IMR-90 (cell line): ENCODE measurements at regions not wholly inside any gene's neighbourhood (a gene's known extent, or its start where the extent isn't known, plus 50 kb on each side); places are given as distances from the start of the nearest gene placed in this dataset.

Experiments used
- ATAC-seq: fragments of 200-7000 bp; cut with Tn5 transposase; 2 replicates; pipeline ENCODE4 v1.9.1; 2020; ENCODE audit warnings: low read depth, mild to moderate bottlenecking, moderate library complexity
- BruUV-seq: library from RNA; stranded (reverse); fragments of 400-500 nt; replicated peaks from 2 replicates; lab custom pipeline; 2021; lab: Mats Ljungman, UMichigan
- CTCF ChIA-PET: fragments of 300-600 bp; formaldehyde crosslinking; extraction: SDS; loops from one replicate; lab custom pipeline; 2021; ENCODE audit warnings: antibody characterized with exemption; lab: Yijun Ruan, JAX
- POLR2A ChIA-PET: fragments of 300-600 bp; sonication (Branson Sonifier 250); formaldehyde crosslinking; loops from one replicate; lab custom pipeline; 2022; ENCODE audit warnings: antibody characterized with exemption; ENCODE audit not compliant: unreplicated experiment; lab: Charles Lee
- DNase-seq: peaks from one replicate; pipeline ENCODE4 v3.0.0; 2013
- H2AFZ ChIP-seq: replicated peaks from 2 replicates; pipeline ENCODE3; 2013; ENCODE audit warnings: low read length, mild to moderate bottlenecking; ENCODE audit not compliant: poor library complexity
- H2AK5ac ChIP-seq: 2 replicates; pipeline ENCODE4 v1.6.1; 2013; ENCODE audit warnings: low read depth, low read length, inconsistent platforms
- H2AK9ac ChIP-seq: replicated peaks from 2 replicates; pipeline ENCODE3; 2013; ENCODE audit warnings: mild to moderate bottlenecking, low read depth, low read length, moderate library complexity; ENCODE audit not compliant: poor library complexity
- H2BK120ac ChIP-seq: 2 replicates; pipeline ENCODE4 v1.6.1; 2013; ENCODE audit warnings: low read depth, low read length, inconsistent platforms
- H2BK15ac ChIP-seq: 3 replicates; pipeline ENCODE4 v1.6.1; 2013; ENCODE audit warnings: low read depth, low read length, inconsistent platforms
- H2BK20ac ChIP-seq: 2 replicates; pipeline ENCODE4 v1.6.1; 2013; ENCODE audit warnings: low read depth, mild to moderate bottlenecking, inconsistent platforms, low read length, moderate library complexity
- H2BK5ac ChIP-seq: 2 replicates; pipeline ENCODE4 v1.6.1; 2013; ENCODE audit warnings: mild to moderate bottlenecking, low read depth, low read length, inconsistent platforms; ENCODE audit not compliant: poor library complexity, severe bottlenecking
- H3K14ac ChIP-seq: replicated peaks from 2 replicates; pipeline ENCODE4 v1.6.1; 2013; ENCODE audit warnings: low read depth, low read length, inconsistent platforms
- H3K18ac ChIP-seq: 2 replicates; pipeline ENCODE4 v1.6.1; 2013; ENCODE audit warnings: low read depth, low read length, control low read depth
- H3K23ac ChIP-seq: 2 replicates; pipeline ENCODE4 v1.6.1; 2013; ENCODE audit warnings: low read depth, low read length, inconsistent platforms
- H3K27ac ChIP-seq: 2 replicates; pipeline ENCODE4 v1.5.1; 2013; ENCODE audit warnings: mild to moderate bottlenecking, control low read depth, low read length; ENCODE audit not compliant: insufficient read depth
- H3K27me3 ChIP-seq: 2 replicates; pipeline ENCODE4 v1.6.1; 2013; ENCODE audit warnings: low read length; ENCODE audit not compliant: control insufficient read depth, insufficient read depth
- H3K36me3 ChIP-seq: 2 replicates; pipeline ENCODE4 v1.6.1; 2013; ENCODE audit warnings: low read length, mixed read lengths; ENCODE audit not compliant: control insufficient read depth, insufficient read depth
- H3K4ac ChIP-seq: 2 replicates; pipeline ENCODE4 v1.6.1; 2013; ENCODE audit warnings: low read depth, low read length, inconsistent platforms
- H3K4me1 ChIP-seq: 2 replicates; pipeline ENCODE4 v1.6.1; 2013; ENCODE audit warnings: low read length, mixed read lengths; ENCODE audit not compliant: control insufficient read depth, insufficient read depth
- H3K4me2 ChIP-seq: 2 replicates; pipeline ENCODE4 v1.6.1; 2013; ENCODE audit warnings: low read depth, mild to moderate bottlenecking, control low read depth, low read length, moderate library complexity
- H3K4me3 ChIP-seq: 2 replicates; pipeline ENCODE4 v1.5.1; 2013; ENCODE audit warnings: low read depth, mild to moderate bottlenecking, control low read depth, low read length, moderate library complexity; ENCODE audit not compliant: insufficient read depth
- H3K56ac ChIP-seq: 2 replicates; pipeline ENCODE4 v1.6.1; 2013; ENCODE audit warnings: low read length, inconsistent platforms; ENCODE audit not compliant: insufficient read depth; ENCODE audit errors: extremely low read depth
- H3K79me1 ChIP-seq, 2 experiments: 2 replicates each; pipeline ENCODE4 v1.6.1; 2013; ENCODE audit warnings: low read length in 2 of 2, inconsistent platforms in 1 of 2, low read depth in 1 of 2
- H3K9ac ChIP-seq: 2 replicates; pipeline ENCODE4 v1.6.1; 2013; ENCODE audit warnings: low read depth, low read length, control low read depth
- H3K9me1 ChIP-seq: 2 replicates; pipeline ENCODE4 v1.6.1; 2013; ENCODE audit warnings: low read length, inconsistent platforms; ENCODE audit not compliant: insufficient read depth
- H3K9me3 ChIP-seq: 2 replicates; pipeline ENCODE4 v1.6.1; 2013; ENCODE audit warnings: low read length; ENCODE audit not compliant: control insufficient read depth, insufficient read depth
- H4K20me1 ChIP-seq: 2 replicates; pipeline ENCODE4 v1.6.1; 2013; ENCODE audit warnings: low read length, inconsistent platforms; ENCODE audit not compliant: insufficient read depth
- H4K5ac ChIP-seq: 2 replicates; pipeline ENCODE4 v1.6.1; 2013; ENCODE audit warnings: mild to moderate bottlenecking, low read depth, low read length, control low read depth
- H4K8ac ChIP-seq, 2 experiments: 2 replicates each; pipeline ENCODE4 v1.6.1; 2013; ENCODE audit warnings: low read depth in 2 of 2, low read length in 2 of 2, control low read depth in 1 of 2, inconsistent platforms in 1 of 2
- H4K91ac ChIP-seq: 2 replicates; pipeline ENCODE4 v1.6.1; 2013; ENCODE audit warnings: low read depth, low read length, inconsistent platforms; ENCODE audit not compliant: insufficient read depth
- BHLHE40 ChIP-seq: fragments of 150-350 bp; IDR thresholded peaks from 2 replicates; pipeline ENCODE4 v1.6.1; 2016; ENCODE audit warnings: mild to moderate bottlenecking, low read depth, low read length
- CEBPB ChIP-seq: IDR thresholded peaks from 2 replicates; pipeline ENCODE4 v1.6.1; 2012; ENCODE audit warnings: low read depth, low read length, improper control_type of control experiment
- CHD1 ChIP-seq: IDR thresholded peaks from 2 replicates; pipeline ENCODE4 v1.6.1; 2012; ENCODE audit warnings: low read depth, low read length, improper control_type of control experiment
- CTCF ChIP-seq: conservative IDR thresholded peaks from 2 replicates; pipeline ENCODE4 v1.5.1; 2012; ENCODE audit warnings: mild to moderate bottlenecking, low read depth, low read length, improper control_type of control experiment
- ELK1 ChIP-seq: fragments of 150-350 bp; IDR thresholded peaks from 2 replicates; pipeline ENCODE4 v1.6.1; 2016; ENCODE audit warnings: low read depth, mild to moderate bottlenecking, low read length, moderate library complexity, borderline replicate concordance
- FOS ChIP-seq: fragments of 150-350 bp; IDR thresholded peaks from 2 replicates; pipeline ENCODE4 v1.6.1; 2016; ENCODE audit warnings: low read depth, low read length
- MAFK ChIP-seq: IDR thresholded peaks from 2 replicates; pipeline ENCODE4 v1.6.1; 2012; ENCODE audit warnings: low read depth, low read length, improper control_type of control experiment
- MAZ ChIP-seq: IDR thresholded peaks from 2 replicates; pipeline ENCODE4 v1.6.1; 2012; ENCODE audit warnings: low read depth, mild to moderate bottlenecking, low read length, improper control_type of control experiment, moderate library complexity, borderline replicate concordance
- MXI1 ChIP-seq: IDR thresholded peaks from 2 replicates; pipeline ENCODE4 v1.6.1; 2012; ENCODE audit warnings: low read depth, mild to moderate bottlenecking, low read length, moderate library complexity, borderline replicate concordance
- NFE2L2 ChIP-seq: fragments of 150-350 bp; IDR thresholded peaks from 2 replicates; pipeline ENCODE4 v1.6.1; 2016; ENCODE audit warnings: low read depth, mild to moderate bottlenecking, low read length
- POLR2A ChIP-seq: IDR thresholded peaks from 2 replicates; pipeline ENCODE4 v1.6.1; 2012; ENCODE audit warnings: mild to moderate bottlenecking, low read depth, low read length
- RAD21 ChIP-seq: IDR thresholded peaks from 2 replicates; pipeline ENCODE4 v1.6.1; 2012; ENCODE audit warnings: low read length, improper control_type of control experiment
- RCOR1 ChIP-seq: IDR thresholded peaks from 2 replicates; pipeline ENCODE4 v1.6.1; 2012; ENCODE audit warnings: mild to moderate bottlenecking, low read length, improper control_type of control experiment; ENCODE audit not compliant: insufficient replicate concordance
- RFX5 ChIP-seq: IDR thresholded peaks from 2 replicates; pipeline ENCODE4 v1.8.0; 2012; ENCODE audit warnings: low read depth, mild to moderate bottlenecking, low read length, moderate library complexity
- SMC3 ChIP-seq: fragments of 150-350 bp; IDR thresholded peaks from 2 replicates; pipeline ENCODE4 v1.6.1; 2016; ENCODE audit warnings: low read depth, mild to moderate bottlenecking, antibody characterized with exemption, low read length, moderate library complexity
- USF2 ChIP-seq: fragments of 150-350 bp; IDR thresholded peaks from 2 replicates; pipeline ENCODE4 v1.6.1; 2017; ENCODE audit warnings: mild to moderate bottlenecking, antibody characterized with exemption, low read length, low read depth
- WGBS, 2 experiments: methylation state at CpG; one replicate each; pipeline versions ENCODE4 v1.1.5 to v1.1.7; 2013; ENCODE audit warnings: missing lambda C conversion rate in 2 of 2; ENCODE audit not compliant: insufficient read length in 1 of 2; ENCODE audit errors: extremely low coverage in 2 of 2; 5-methylcytosine and 5-hydroxymethylcytosine counted together
- dilution Hi-C: fragments of 300-500 bp; cut with HindIII; formaldehyde crosslinking; loops from one replicate; pipeline ENCODE4 v1.14.3; 2018; ENCODE audit warnings: low sequenced_read_pairs; ENCODE audit not compliant: unreplicated experiment
- in situ Hi-C: fragments of 300-500 bp; cut with MboI; formaldehyde crosslinking; loops from 3 replicates; pipeline ENCODE4 v1.14.3; 2019; ENCODE audit warnings: low sequenced_read_pairs, inconsistent platforms, mixed read lengths
- intact Hi-C: fragments of 100-400 bp; cut with micrococcal nuclease; formaldehyde crosslinking; loops from 2 replicates; pipeline ENCODE4 v1.10.0; 2022

- TF ChIP-seq POLR2A: no peak
- no peak for TF ChIP-seq MAZ
- no peak for TF ChIP-seq SMC3
- no peak for TF ChIP-seq RCOR1
- TF ChIP-seq CEBPB: no peak
- TF ChIP-seq RAD21: no peak
- TF ChIP-seq RFX5: no peak
- no peak for TF ChIP-seq USF2
- no peak for TF ChIP-seq CTCF
- TF ChIP-seq MAFK: no peak
- TF ChIP-seq ELK1: no peak
- no peak for TF ChIP-seq FOS
- TF ChIP-seq MXI1: no peak
- no peak for TF ChIP-seq BHLHE40
- no peak for TF ChIP-seq NFE2L2
- no peak for TF ChIP-seq CHD1
- in situ Hi-C loops (no loop called here), dilution Hi-C loops (no loop called here), intact Hi-C loops (no loop called here)
- H2BK120ac ChIP-seq: no peak overlapping the region
- WGBS, 2 experiments: no CpG with 5 or more reads among the region's 1 CpG
- no peaks in the 10 kb centered on the region for H3K27me3 ChIP-seq
- no peak overlapping the region for H4K8ac ChIP-seq
- DNase-seq (peak; percentile 29), ATAC-seq (peak; percentile 42)
- no peaks in the 10 kb centered on the region for H3K9me1 ChIP-seq
- H3K18ac ChIP-seq: no peak overlapping the region
- H3K4ac ChIP-seq: no peak overlapping the region
- no peak overlapping the region for H3K23ac ChIP-seq
- H3K4me1 ChIP-seq: no peaks in the 10 kb centered on the region
- H3K14ac ChIP-seq: no peak overlapping the region
- no peak overlapping the region for H2AFZ ChIP-seq
- H3K36me3 ChIP-seq: no peaks in the 10 kb centered on the region
- H2BK20ac ChIP-seq: no peak overlapping the region
- ChIA-PET CTCF (no interaction called here), POLR2A (no interaction called here)
- H2AK5ac ChIP-seq: no peak overlapping the region
- no peaks in the 10 kb centered on the region for H4K20me1 ChIP-seq
- H3K27ac ChIP-seq: no peak overlapping the region
- BruUV-seq: no TSS peak
- H3K56ac ChIP-seq: no peak overlapping the region
- no peak overlapping the region for H3K4me2 ChIP-seq
- no peak overlapping the region for H2BK5ac ChIP-seq
- no peak overlapping the region for H3K9ac ChIP-seq
- no peak overlapping the region for H2AK9ac ChIP-seq
- no peaks in the 10 kb centered on the region for H3K9me3 ChIP-seq
- H2BK15ac ChIP-seq: no peak overlapping the region
- no peaks in the 10 kb centered on the region for H3K79me1 ChIP-seq
- no peak overlapping the region for H3K4me3 ChIP-seq
- no peak overlapping the region for H4K91ac ChIP-seq
- no peak overlapping the region for H4K5ac ChIP-seq
These were observed 130.8 kb downstream of the DIPK2A start for GRCh38 chr3:144102421-144102820.
